GM18517 (cell line): ENCODE measurements at regions not wholly inside any gene's neighbourhood (a gene's known extent, or its start where the extent isn't known, plus 50 kb on each side); places are given as distances from the start of the nearest gene placed in this dataset.

Experiments
- ATAC-seq: cut with Tn5 transposase; IDR thresholded peaks from one replicate; pipeline ENCODE4 v1.9.1; 2021; ENCODE audit warnings: mild to moderate bottlenecking, moderate library complexity; ENCODE audit not compliant: unreplicated experiment

DNA sequence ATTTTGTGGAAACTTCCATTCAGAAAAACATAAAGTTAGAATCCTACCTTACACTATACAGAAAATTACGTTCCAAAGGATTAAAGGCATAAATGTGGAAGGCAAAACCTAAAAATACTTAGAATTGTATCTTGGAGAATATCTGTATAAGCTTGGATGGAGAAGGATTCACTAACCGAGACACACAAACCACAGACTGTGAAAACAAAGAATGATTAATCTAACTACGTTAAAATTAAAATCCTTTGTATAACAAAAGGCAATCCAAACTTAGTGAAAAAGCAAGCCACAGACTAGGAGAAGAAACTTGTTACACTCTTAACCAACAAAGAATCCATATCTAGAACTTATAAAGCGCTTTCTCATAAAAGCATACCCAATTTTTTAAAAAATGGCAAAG lies 678.8 kb downstream of the INHBA start:
- no peak for ATAC-seq

DNA sequence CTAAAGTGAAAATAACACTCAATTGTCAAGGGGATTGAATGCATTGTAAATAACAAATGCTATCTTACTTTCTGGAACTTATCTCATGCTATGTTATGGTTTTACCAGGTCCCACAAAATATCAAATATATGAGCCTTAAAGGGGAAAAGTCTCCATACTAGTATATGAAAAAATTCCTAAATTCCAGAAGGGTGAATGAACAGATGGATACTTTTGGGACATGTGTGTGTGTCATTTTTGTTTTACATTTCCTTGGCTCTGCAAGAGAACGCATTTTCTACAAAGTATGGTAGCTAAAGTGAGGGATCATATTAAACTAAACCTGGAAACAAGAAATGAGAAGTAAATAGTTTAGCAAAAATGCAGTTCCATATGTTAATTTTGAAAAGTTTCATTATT lies 682.8 kb downstream of the INHBA start:
- ATAC-seq: no peak

DNA sequence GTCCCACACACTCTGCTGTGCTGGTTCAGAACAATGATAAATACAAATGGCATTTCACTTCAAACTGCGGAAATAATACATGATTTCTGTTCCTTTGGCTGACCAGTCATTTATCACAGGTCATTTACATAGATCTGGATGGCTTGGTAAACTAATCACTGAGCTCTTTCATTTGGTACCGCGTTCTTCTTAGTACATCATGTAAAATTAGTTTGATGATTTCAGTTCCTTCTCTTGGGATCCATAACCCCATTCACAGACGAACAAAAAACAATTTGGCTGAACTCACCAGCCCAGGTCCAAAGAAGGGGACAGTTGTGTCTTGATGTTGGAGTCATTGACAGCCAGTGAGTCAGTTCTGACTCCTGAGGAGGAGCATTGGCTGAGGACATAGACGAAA lies 689.8 kb downstream of the INHBA start:
- ATAC-seq: no peak

DNA sequence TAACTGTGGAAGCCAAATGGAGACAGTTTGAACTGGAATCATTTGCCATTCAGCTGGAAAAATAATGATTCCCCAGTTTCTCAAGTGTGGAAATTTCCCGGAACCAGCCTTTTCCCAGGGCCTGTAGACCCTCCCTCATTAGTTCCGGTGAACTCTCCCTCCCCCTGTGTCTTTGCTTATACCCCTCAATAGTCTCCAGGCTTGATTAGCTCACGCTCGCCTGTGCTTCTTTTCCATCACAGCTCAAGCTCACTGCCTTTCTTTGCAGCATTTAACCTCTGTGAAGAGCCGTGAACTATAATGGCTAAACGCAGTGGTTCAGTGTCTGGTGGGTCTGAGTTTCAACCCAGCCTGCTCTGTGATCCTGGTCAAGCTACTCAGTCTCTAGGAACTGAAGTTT lies 690.8 kb downstream of the INHBA start:
- no peak for ATAC-seq

DNA sequence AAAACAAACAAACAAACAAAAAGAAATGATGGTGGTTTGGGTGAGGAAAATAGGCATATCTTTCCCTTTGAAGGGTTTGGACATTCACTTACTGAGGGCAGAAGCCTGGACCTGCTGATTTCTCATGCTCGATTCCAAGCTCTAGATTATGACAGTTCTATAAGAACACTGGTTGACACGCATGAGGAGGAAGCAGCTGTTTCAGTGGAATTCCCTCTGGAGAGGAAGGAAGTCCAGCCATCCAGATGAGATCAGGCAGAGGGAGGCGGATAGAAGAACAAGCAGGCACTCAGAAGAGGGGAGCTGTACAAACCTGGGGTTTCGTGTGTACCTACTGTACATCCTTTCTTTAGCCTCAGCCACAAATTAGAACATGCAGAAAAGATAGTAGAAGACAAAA lies 691.9 kb downstream of the INHBA start:
- no peak for ATAC-seq

DNA sequence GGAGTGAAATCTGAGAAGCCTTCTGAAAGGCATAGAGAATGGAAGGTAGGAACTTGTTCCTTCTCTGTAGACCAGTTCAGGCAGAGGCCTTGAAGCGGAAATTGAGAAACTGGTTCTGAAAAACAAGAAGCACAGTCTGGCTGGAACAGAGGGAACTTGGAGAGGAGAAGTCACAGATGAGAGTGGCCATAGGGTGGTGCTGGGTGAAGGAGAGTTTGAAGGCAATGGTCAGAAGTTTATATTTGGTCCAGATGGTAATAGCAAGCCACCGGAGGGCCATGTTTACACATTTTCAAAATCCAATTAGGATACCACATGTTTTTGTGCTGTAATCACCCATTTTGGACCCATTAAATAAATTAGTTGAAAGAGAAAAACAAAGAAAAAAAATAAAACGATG lies 692.5 kb downstream of the INHBA start:
- no peak for ATAC-seq

DNA sequence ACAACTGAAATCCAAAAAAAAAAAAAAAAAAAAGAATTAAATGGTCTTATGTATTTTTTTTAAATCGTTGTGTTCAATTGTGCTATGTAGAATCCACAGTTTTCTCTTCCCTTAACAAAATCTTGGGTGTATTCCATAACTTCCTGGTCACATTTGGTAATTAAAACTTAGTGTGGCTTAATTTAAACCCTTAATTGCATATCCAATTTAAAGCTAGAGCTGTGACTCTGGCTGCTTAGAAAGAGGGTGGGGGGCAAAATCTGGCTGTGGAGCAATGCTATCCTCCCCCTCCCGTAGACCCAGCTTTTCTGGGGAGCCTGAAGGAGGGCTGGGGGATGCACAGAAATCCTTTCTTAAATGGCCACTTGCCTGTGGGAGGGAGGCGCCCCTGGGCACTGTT lies 695.1 kb downstream of the INHBA start:
- ATAC-seq: no peak

DNA sequence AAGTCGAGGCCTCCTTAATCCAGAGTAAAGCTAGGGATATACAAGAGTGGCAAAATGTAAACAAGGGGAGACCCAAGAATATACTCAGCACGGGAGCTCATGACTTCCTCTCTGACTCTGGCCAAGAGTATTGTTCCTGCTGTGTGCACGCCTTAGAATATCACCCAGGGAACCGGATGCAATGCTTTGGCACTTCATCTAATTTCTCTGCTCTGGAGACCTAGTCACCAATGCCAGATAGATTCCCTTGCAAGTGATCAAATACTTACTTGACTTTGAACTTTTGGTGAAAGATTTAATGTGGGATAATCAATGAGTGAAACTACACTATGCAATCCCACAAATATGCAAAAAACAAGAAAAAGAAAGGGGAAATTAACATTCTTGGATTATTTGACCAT lies 695.5 kb downstream of the INHBA start:
- ATAC-seq: no peak

DNA sequence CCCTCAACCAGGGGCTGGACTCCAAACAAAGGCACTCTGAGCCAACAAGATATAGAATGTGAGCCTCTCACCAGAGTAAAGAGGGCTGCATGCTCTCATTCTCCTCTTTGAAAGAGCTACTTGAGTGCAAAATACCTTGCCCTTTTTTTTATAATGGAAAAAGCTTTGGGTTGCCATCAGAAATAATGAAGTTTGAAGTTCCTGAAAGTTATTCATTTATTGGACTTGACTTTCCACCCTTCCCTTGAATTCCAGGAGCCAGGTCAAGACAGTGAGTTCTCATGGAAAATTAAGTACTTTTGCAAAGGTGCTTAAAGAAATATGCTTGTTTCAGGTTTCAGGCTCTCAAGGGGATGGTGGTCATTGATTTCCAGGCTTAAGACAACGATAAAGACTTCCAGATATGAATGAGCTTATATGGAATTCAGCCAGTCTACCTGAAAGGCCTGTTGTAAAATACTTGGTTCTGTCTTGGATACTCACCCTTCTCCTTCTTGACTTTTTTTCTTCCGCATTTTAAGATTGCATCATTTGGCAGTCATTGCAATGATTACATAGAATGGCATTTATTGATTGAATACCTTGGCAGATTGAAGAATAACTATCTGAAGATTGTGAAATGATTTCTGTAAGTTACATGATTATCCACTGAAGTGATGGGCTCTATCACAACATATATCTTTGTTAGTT lies 696.4 kb downstream of the INHBA start:
- no peak for ATAC-seq

DNA sequence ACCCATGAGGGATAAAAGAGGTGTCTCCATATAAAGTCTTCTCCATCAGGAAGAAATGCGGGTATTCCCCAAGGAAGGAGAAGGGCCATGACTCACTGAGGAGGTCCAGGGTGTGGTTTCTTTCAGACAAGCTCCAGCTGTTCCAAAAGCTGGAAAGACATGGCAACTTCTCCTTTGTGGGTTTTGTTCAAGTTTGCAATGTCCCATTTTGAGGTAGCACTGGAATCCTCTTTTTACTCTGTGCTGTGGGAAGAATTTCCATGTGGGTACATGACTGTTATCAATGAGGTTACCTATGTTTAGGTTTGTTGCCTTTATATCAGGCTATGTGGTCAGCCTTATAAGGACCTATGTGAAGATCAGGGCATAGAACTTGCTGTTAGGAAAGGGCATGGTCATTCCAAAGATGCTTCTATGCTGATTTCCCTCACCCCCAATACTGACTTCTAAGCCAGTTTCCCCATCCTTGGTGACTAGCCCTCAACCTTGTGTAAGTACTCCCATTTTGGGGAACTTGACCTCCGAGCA lies 697.5 kb downstream of the INHBA start:
- ATAC-seq: no peak

DNA sequence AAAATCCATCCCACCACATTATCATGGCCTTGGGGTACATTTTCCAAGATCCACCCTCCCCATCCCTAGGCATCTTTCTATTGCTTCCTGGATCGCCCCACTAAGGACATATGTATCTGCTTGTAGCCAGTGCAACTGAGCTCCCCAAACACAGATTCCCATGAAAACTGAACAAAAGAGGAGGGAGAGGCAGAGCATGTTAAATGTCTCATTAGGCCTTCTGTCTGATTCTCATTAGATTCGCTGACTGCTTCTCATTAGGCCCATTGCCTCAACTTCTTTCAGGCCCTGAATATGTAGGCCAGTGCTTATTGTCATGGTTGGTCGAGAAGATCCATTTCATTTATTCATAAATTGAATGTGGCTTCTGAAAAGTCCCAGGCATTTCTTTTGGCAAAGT lies 698.9 kb downstream of the INHBA start:
- ATAC-seq: no peak

DNA sequence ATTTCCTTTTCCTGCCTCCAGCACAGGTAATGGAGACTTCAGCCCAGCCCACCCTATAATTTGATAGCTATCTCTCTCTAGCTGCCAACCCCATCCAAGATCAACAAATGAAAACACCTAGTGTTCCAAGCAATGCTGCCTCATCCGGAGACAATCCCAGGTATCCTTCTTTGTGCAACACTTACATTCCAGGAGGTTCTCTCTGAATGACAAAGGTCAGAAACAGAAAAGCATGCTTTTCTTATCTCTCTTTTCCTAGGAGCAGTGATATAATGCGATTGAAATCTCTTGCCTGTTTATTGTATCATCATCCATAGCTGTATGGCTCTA lies 699.3 kb downstream of the INHBA start:
- ATAC-seq: no peak

DNA sequence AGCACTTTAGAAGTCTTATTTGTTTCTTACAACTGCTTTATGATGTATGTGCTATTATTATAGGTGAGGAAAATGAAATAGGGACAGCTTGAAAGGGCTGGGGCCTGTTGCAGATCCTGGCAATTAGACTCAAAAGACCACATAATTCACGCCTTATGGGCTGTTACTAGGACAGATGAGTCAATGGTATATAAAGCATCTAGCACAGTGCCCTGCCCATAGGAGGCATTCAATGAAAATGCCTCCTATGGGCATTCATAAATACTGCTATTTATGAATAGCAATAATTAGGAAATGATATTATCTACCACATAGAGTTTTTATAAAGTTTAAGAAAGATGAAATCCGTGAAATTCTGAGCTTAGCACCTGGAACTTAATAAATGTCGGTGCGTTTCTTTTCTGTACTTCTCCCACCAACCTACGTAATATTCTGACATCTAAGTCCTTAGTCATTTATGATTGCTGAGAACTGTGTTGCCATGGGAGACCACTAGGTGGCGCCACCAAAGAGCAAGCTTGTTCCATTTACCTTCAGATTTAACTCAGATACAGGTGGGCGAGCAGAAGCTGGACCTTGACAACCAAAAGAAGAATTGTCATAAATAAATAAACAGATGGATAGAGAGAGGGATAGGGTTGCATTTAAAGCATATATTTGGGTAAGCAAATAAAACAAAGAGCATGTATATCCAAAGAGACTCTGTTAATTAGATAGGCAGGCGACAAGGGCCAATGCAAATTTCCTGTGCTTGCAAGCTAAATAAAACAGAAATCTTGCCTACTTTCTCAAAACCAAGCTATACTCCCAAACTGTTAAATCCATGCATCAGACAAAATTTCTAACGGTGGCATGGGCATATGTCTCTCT lies 699.9 kb downstream of the INHBA start:
- ATAC-seq: no peak

DNA sequence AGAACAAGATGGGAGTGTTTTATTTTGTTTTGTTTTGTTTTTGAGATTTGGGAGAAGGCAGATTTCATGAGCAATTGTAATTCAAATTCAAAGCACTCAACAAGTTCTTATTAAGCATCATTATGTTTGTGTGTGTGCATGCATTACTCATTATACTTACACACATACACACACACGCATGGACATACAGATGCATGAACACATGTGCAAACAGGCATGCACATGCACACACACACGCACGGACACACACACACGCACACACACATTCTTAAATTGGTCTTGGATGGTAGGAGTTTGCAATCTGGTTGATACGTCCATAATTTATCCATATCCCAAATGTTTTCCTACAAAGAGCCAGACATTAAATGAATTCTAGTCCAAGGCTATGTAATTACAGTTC lies 702.8 kb downstream of the INHBA start:
- no peak for ATAC-seq

DNA sequence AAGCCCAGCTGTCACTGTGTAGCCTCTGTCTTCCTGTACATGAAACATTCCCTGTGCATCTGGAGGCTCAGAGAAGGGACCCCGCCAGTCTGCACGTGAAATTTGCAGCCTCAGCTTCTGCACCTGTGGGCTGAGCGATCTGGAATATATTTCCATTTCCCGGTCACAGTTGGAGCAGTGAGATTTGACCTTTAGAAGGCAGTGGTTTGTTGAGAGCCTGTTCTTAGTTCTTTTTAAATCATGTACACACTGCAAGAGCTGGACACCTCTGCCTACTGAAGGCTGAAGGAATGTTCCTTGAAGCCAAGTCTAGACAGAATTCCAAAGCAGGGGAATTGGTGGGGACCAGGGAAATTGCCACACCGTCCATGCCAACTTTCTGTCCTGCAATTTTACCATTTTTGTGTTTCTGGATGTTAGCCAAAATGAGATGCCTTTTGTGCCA lies 706.6 kb downstream of the INHBA start:
- no peak for ATAC-seq

DNA sequence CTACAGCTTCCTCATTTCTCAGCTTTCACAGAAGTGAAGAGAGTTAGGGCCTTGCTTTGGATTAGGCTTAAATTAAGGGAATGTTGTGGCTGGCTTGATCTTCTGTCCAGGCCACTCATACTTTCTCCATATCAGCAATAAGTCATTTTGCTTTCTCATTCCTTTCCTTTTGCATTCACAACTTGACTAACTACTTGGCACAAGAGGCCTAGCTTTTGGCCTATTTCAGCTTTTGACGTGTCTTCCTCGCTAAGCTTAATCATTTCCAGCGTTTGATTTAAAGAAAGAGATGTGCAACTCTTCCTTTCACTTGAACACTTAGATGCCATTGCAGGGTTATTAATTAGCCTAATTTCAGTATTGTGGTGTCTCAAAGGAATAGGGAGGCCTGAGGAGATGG lies 712.0 kb downstream of the INHBA start:
- no peak for ATAC-seq

DNA sequence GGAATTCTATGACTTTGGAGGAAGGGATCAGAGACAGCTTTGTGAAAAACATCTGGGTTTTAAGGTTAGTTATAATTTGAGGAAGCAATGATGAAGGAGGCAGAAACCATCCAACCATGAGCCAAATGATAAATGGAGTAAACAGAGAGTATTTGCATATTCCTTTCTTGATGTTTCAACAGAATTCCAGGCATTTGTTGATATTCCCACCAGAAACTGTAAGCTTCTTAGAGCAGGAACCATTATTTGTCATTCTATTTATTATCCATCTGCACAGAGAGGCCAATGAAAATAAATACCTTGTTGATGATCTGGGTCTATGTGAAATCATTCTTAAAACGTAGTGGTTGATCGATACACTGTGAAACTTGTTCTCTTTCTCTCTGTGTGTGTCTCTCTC lies 715.3 kb downstream of the INHBA start:
- ATAC-seq: no peak

DNA sequence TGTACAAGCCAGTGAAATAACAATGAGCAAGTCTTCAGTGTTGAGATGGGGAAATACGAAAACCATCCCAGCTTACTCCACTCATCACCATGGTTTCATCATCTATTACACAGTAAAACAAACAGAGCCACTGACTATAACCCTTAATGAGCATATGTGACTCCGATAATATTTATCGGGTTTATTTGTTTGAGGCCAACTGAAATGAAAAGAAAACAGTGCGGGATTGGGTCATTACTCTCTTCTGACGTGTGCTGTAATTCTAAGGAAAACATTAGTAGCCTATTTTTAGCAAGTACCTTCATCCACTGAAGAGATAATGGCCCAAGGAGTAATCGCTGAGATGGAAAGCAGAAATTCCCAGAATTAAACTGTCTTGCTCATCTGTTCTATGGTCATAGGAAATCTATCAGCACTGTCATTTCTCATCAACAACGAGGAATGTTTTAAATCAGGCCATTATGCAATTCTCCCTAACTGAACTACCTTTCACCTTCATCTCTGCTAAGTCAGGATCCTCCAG lies 716.5 kb downstream of the INHBA start:
- no peak for ATAC-seq

DNA sequence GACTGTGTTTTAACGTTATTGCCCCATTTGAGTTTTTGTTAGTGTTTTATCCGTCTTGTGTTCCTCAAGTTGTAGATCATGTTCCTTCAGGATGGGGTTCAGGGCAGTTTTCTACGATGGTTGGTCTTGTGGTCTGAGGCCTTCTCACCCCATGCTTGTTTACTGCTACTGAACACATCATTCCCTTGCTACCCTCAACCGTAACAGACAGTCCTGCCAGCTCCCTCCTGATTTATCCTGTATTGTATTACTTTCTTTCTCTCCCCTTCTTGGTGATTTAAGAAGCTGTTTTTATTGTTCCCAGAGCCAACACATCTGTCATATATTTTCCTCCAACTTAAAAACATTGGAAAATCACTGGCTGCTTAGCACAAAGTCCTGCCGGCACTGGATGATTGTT lies 719.8 kb downstream of the INHBA start:
- ATAC-seq: no peak

DNA sequence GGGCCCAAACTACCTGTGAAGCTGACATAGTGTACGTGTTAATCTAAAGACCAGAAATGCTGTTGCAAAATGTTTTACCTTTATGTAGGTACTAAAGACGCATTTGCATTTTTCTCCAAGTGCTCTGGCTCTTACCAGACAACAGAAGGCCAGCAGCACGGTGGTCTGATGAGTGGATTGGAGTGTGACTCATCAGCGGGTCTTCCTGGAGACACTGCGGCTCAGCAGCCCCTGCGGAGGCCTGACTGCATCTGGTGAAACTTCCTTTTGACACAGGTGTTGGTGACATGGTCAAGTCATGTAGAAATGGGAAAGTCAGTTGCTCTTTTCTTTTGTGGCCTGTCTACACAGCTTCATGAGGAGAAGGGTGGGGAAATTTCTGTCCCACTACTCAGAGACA lies 723.6 kb downstream of the INHBA start:
- ATAC-seq: no peak

DNA sequence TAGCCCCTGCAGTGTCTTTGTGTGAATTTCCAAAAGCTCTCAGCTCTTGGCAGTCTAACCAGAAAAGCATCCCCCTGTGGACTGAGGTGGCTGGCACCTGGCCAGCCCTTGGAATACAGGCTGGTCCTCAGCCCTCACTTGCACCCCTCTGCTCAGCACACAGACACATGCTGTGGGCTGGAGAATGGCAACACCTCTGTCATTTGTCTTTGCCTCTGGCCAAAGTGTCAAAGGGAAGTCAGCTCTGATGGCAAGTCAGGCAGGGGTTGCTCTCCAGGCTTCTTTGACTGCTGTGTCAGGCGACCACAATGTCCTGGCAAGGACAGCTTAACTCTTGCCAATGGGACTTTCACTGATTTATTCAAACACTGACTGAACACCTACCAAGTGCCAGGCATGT lies 724.8 kb downstream of the INHBA start:
- no peak for ATAC-seq

DNA sequence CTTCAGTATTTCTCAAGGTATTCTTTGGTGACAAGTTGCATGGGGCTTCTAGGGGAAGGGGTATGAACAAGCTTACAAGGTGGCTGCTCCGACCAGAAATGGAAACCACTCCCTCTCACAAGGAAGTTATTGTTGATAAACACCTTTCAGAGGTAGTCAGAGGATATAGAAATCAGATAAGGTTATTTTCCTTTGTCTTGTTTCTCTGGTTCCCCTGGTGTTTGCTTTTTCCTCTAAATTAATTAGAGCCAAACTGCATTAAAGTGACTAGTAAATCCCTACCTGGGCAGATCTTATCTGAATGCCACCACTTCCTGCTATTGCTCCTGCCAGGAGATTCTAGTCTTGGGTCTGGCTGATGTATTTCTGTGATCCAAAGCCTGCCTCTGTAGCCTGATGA lies 725.4 kb downstream of the INHBA start:
- no peak for ATAC-seq
